SK-N-SH (cell line): ENCODE measurements at regions not wholly inside any gene's neighbourhood (a gene's known extent, or its start where the extent isn't known, plus 50 kb on each side); places are given as distances from the start of the nearest gene placed in this dataset.

Experiments
- GABPA ChIP-seq: IDR thresholded peaks from 2 replicates; pipeline ENCODE4 v1.4.0; 2012; ENCODE audit warnings: low read depth, mild to moderate bottlenecking
- TF ChIP-seq, protein P1 (sequence below): fragments of 200-600 bp; sonication (generic); IDR thresholded peaks from 2 replicates; pipeline ENCODE4 v1.6.1; 2017; ENCODE audit warnings: antibody characterized with exemption, mild to moderate bottlenecking, moderate library complexity

DNA sequence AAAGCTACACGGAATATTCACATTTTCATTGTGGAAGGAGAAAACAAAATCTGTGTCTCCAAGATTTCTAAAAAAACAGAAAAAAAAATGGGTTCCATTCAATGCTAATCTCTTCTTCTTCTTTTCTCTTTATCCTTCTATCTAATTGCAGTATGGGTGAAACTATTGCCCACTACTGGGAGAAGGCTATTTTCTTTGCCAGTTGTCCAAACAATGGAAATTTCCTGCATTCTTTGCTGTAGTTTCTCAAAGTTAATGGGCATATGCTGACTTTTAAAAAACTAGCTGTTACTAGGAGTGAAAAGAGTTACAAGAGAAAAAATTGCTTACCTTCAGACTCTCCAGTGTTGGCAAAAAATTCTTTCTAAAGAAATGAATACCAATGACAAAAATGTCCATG is 179.3 kb upstream of the ANKRD28 start:
- TF ChIP-seq GABPA, result no peak
- TF ChIP-seq, protein P1, sequence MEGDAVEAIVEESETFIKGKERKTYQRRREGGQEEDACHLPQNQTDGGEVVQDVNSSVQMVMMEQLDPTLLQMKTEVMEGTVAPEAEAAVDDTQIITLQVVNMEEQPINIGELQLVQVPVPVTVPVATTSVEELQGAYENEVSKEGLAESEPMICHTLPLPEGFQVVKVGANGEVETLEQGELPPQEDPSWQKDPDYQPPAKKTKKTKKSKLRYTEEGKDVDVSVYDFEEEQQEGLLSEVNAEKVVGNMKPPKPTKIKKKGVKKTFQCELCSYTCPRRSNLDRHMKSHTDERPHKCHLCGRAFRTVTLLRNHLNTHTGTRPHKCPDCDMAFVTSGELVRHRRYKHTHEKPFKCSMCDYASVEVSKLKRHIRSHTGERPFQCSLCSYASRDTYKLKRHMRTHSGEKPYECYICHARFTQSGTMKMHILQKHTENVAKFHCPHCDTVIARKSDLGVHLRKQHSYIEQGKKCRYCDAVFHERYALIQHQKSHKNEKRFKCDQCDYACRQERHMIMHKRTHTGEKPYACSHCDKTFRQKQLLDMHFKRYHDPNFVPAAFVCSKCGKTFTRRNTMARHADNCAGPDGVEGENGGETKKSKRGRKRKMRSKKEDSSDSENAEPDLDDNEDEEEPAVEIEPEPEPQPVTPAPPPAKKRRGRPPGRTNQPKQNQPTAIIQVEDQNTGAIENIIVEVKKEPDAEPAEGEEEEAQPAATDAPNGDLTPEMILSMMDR, result no peak
